GM12878 (cell line): ENCODE measurements at regions not wholly inside any gene's neighbourhood (a gene's known extent, or its start where the extent isn't known, plus 50 kb on each side); places are given as distances from the start of the nearest gene placed in this dataset.

Source experiments
- ATAC-seq: fragments of 200-7000 bp; cut with Tn5 transposase; 3 replicates; pipeline ENCODE4 v1.9.1; 2020; ENCODE audit warnings: mild to moderate bottlenecking, moderate library complexity
- BruUV-seq: library from RNA; stranded (reverse); fragments of 400-500 nt; replicated peaks from 2 replicates; lab custom pipeline; 2021; lab: Mats Ljungman, UMichigan
- CTCF ChIA-PET: fragments of 300-600 bp; sonication (Branson Sonifier 250); formaldehyde crosslinking; extraction: SDS; loops from one replicate; lab custom pipeline; 2021; ENCODE audit warnings: inconsistent platforms; lab: Yijun Ruan, JAX
- POLR2A ChIA-PET: fragments of 350-600 bp; formaldehyde crosslinking; extraction: SDS; loops from one replicate; lab custom pipeline; 2021; ENCODE audit warnings: inconsistent platforms; lab: Charles Lee
- RAD21 ChIA-PET: fragments of 300-600 bp; sonication (Branson Sonifier 250); formaldehyde crosslinking; loops from one replicate; lab custom pipeline; 2023; ENCODE audit warnings: antibody characterized with exemption; ENCODE audit not compliant: unreplicated experiment; lab: Charles Lee
- SMC1A ChIA-PET: fragments of 300-600 bp; sonication (Branson Sonifier 250); formaldehyde crosslinking; loops from one replicate; lab custom pipeline; 2023; ENCODE audit not compliant: unreplicated experiment, uncharacterized antibody; lab: Charles Lee
- DNase-seq: peaks from one replicate; pipeline ENCODE4 v3.0.0-alpha.2; 2011; ENCODE audit warnings: low read depth, low spot score
- FAIRE-seq: peaks from 3 replicates; lab custom pipeline; 2011; peaks lifted over from hg19 to GRCh38; lab: Jason Lieb, UNC
- H2AFZ ChIP-seq: 2 replicates; pipeline ENCODE4 v1.6.0; 2011; ENCODE audit warnings: low read depth, low read length, control low read depth; ENCODE audit not compliant: control insufficient read depth
- H3K27ac ChIP-seq: 2 replicates; pipeline ENCODE4 v1.5.1; 2011; ENCODE audit warnings: control low read depth; ENCODE audit not compliant: control insufficient read depth, insufficient read depth
- H3K27me3 ChIP-seq, 2 experiments: replicated peaks in 1 of 2; 2 replicates each; pipeline versions ENCODE4 v1.6.0 to v1.6.1; 2011; ENCODE audit warnings: low read length in 1 of 2; ENCODE audit not compliant: control insufficient read depth in 2 of 2, insufficient read depth in 2 of 2
- H3K36me3 ChIP-seq, 2 experiments: 2 replicates each; pipeline ENCODE4 v1.5.1; 2011; ENCODE audit warnings: low read length in 1 of 2; ENCODE audit not compliant: control insufficient read depth in 2 of 2, insufficient read depth in 2 of 2
- H3K4me1 ChIP-seq: 2 replicates; pipeline ENCODE4 v1.6.1; 2011; ENCODE audit warnings: mild to moderate bottlenecking, low read length, moderate library complexity, mixed read lengths; ENCODE audit not compliant: control insufficient read depth, insufficient read depth
- H3K4me2 ChIP-seq: 2 replicates; pipeline ENCODE4 v1.6.0; 2011; ENCODE audit warnings: control low read depth; ENCODE audit not compliant: control insufficient read depth, insufficient read depth
- H3K4me3 ChIP-seq: fragments of 200-600 bp; sonication (generic); 2 replicates; pipeline ENCODE4 v1.5.1; 2016
- H3K79me2 ChIP-seq: 2 replicates; pipeline ENCODE4 v1.6.0; 2011; ENCODE audit warnings: low read length; ENCODE audit not compliant: control insufficient read depth, insufficient read depth
- H3K9ac ChIP-seq: 2 replicates; pipeline ENCODE4 v1.8.0; 2011; ENCODE audit warnings: low read length, control low read depth, mixed read lengths; ENCODE audit not compliant: control insufficient read depth, insufficient read depth
- H3K9me3 ChIP-seq: replicated peaks from 3 replicates; pipeline ENCODE4 v1.5.1; 2011; ENCODE audit warnings: mild to moderate bottlenecking, low read length; ENCODE audit not compliant: control insufficient read depth, insufficient read depth
- H4K20me1 ChIP-seq: 2 replicates; pipeline ENCODE4 v1.6.0; 2011; ENCODE audit not compliant: control insufficient read depth, insufficient read depth
- BCL11A ChIP-seq: IDR thresholded peaks from 2 replicates; pipeline ENCODE4 v1.6.1; 2011; ENCODE audit warnings: low read depth, low read length
- CBX3 ChIP-seq: fragments of 200-600 bp; sonication (generic); IDR thresholded peaks from 2 replicates; pipeline ENCODE4 v1.6.1; 2016; ENCODE audit warnings: low read depth, borderline replicate concordance
- CBX5 ChIP-seq: sonication (generic); IDR thresholded peaks from 2 replicates; pipeline ENCODE4 v1.6.1; 2016; ENCODE audit warnings: low read depth, moderate library complexity, mild to moderate bottlenecking, inconsistent platforms
- DPF2 ChIP-seq: fragments of 450-650 bp; IDR thresholded peaks from 2 replicates; pipeline ENCODE4 v1.6.1; 2017; ENCODE audit warnings: mild to moderate bottlenecking
- FOS ChIP-seq: IDR thresholded peaks from 3 replicates; pipeline ENCODE4 v1.6.1; 2011; ENCODE audit warnings: borderline replicate concordance; ENCODE audit not compliant: insufficient read length; ENCODE audit errors: extremely low read depth
- HCFC1 ChIP-seq: fragments of 150-350 bp; IDR thresholded peaks from 2 replicates; pipeline ENCODE4 v1.6.1; 2014; ENCODE audit warnings: low read length
- KLF5 ChIP-seq: fragments of 450-650 bp; IDR thresholded peaks from 2 replicates; pipeline ENCODE4 v1.6.1; 2014; ENCODE audit warnings: mild to moderate bottlenecking; ENCODE audit not compliant: partially characterized antibody
- MTA2 ChIP-seq: fragments of 450-650 bp; IDR thresholded peaks from 2 replicates; pipeline ENCODE4 v1.6.1; 2016; ENCODE audit warnings: low read depth, mild to moderate bottlenecking, moderate library complexity
- MYC ChIP-seq: IDR thresholded peaks from 2 replicates; pipeline ENCODE4 v1.6.1; 2011; ENCODE audit warnings: mild to moderate bottlenecking, low read length, moderate library complexity, inconsistent platforms; ENCODE audit not compliant: insufficient read depth, insufficient replicate concordance, insufficient read length, severe bottlenecking
- NFYB ChIP-seq: IDR thresholded peaks from 2 replicates; pipeline ENCODE4 v1.6.1; 2011; ENCODE audit warnings: low read depth, mild to moderate bottlenecking, low read length, improper control_type of control experiment, moderate library complexity; ENCODE audit not compliant: insufficient read depth
- RAD21 ChIP-seq: IDR thresholded peaks from 2 replicates; pipeline ENCODE4 v1.6.1; 2011; ENCODE audit warnings: mild to moderate bottlenecking, low read depth, low read length, moderate library complexity; ENCODE audit not compliant: insufficient read depth
- SMAD1 ChIP-seq: fragments of 450-650 bp; IDR thresholded peaks from 2 replicates; pipeline ENCODE4 v1.6.1; 2018; ENCODE audit warnings: mild to moderate bottlenecking, low read depth; ENCODE audit not compliant: partially characterized antibody
- SREBF1 ChIP-seq: IDR thresholded peaks from 2 replicates; pipeline ENCODE4 v1.6.1; 2012; ENCODE audit warnings: mild to moderate bottlenecking, low read length
- WRNIP1 ChIP-seq: IDR thresholded peaks from 2 replicates; pipeline ENCODE4 v1.6.1; 2011; ENCODE audit warnings: low read depth, low read length, improper control_type of control experiment, borderline replicate concordance
- WGBS: methylation state at CpG from one replicate; pipeline ENCODE4 v1.1.6; 2016; ENCODE audit warnings: low lambda C conversion rate; ENCODE audit not compliant: insufficient replicate concordance, insufficient coverage; ENCODE audit errors: missing lambda C conversion rate; 5-methylcytosine and 5-hydroxymethylcytosine counted together
- in situ Hi-C: fragments of 300-500 bp; cut with MboI; formaldehyde crosslinking; loops from 9 replicates; pipeline ENCODE4 v1.14.3; 2018; ENCODE audit warnings: mixed read lengths
- intact Hi-C: fragments of 100-400 bp; cut with micrococcal nuclease; formaldehyde crosslinking; loops from one replicate; pipeline ENCODE4 v1.14.2; 2022; ENCODE audit not compliant: unreplicated experiment
- TF ChIP-seq, protein P1 (sequence below): fragments of 450-650 bp; IDR thresholded peaks from 2 replicates; pipeline ENCODE4 v1.6.1; 2017; ENCODE audit warnings: mild to moderate bottlenecking
- TF ChIP-seq, protein P2 (sequence below): IDR thresholded peaks from 2 replicates; pipeline ENCODE4 v1.6.1; 2012; ENCODE audit warnings: low read depth, low read length, improper control_type of control experiment
- TF ChIP-seq, protein P3 (sequence below): fragments of 450-650 bp; IDR thresholded peaks from 2 replicates; pipeline ENCODE4 v1.6.1; 2018; ENCODE audit warnings: mild to moderate bottlenecking, low read depth, moderate library complexity; ENCODE audit not compliant: partially characterized antibody

DNA sequence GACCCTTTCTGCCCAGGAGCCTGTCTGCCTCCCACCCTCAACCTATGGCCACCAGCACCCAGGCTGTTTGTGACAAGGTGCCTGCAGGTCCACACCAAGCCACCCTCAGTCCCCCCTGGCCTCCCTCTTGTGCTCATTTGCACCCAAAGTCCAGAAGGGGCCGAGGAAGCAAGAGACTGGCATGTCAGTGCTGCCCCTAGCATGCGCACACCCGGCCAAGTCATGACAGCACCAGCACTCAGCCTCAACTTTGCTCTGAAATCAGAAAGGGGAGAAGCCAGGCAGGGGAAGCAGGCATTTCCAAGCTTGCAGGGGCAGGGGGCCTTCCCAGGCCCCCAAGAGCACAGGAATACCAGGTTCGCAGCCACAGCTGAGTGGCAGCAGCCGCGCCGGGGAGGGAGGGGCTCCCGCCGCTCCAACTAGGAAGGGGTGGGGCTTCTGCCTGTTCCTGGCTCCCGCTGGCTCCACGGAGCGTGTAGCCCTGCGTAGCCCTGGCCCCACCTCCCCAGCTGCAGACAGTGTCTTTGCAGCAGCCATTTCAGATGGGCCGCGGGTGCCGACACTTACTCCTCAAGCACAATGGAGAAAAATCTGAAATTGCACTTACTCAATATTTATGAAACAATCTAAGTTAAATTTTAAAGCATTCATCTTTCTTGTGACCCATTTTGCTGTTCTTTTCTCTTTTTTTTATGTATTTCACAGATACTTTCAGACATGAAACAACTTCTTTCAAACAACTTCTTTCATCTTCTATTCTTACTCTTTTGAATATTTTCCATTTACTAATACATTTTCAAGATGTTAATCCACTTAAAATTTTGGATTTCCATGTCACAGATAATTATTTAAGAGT, 54.9 kb upstream of the ABCB5 start:
- H3K4me1 ChIP-seq = no peaks in the 10 kb centered on the region
- SMC1A ChIA-PET = no interaction called here
- BruUV-seq = no TSS peak
- H3K9me3 ChIP-seq = no peaks in the 10 kb centered on the region
- intact Hi-C loops = no loop called here
- no peak for FAIRE-seq
- POLR2A ChIA-PET = no interaction called here
- RAD21 ChIA-PET = no interaction called here
- H2AFZ ChIP-seq = no peak overlapping the region
- DNase-seq = no peak
- H3K4me2 ChIP-seq = no peak overlapping the region
- H3K36me3 ChIP-seq = no peaks in the 10 kb centered on the region
- no peak for TF ChIP-seq DPF2
- TF ChIP-seq, protein P1, sequence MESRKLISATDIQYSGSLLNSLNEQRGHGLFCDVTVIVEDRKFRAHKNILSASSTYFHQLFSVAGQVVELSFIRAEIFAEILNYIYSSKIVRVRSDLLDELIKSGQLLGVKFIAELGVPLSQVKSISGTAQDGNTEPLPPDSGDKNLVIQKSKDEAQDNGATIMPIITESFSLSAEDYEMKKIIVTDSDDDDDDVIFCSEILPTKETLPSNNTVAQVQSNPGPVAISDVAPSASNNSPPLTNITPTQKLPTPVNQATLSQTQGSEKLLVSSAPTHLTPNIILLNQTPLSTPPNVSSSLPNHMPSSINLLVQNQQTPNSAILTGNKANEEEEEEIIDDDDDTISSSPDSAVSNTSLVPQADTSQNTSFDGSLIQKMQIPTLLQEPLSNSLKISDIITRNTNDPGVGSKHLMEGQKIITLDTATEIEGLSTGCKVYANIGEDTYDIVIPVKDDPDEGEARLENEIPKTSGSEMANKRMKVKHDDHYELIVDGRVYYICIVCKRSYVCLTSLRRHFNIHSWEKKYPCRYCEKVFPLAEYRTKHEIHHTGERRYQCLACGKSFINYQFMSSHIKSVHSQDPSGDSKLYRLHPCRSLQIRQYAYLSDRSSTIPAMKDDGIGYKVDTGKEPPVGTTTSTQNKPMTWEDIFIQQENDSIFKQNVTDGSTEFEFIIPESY = no peak
- TF ChIP-seq CBX5 = no peak
- no peak for TF ChIP-seq NFYB
- TF ChIP-seq CBX3 = no peak
- TF ChIP-seq MTA2 = no peak
- TF ChIP-seq SMAD1 = no peak
- no peak for TF ChIP-seq MYC
- no peak for TF ChIP-seq SREBF1
- TF ChIP-seq HCFC1 = no peak
- TF ChIP-seq RAD21 = no peak
- no peak for TF ChIP-seq FOS
- TF ChIP-seq, protein P2, sequence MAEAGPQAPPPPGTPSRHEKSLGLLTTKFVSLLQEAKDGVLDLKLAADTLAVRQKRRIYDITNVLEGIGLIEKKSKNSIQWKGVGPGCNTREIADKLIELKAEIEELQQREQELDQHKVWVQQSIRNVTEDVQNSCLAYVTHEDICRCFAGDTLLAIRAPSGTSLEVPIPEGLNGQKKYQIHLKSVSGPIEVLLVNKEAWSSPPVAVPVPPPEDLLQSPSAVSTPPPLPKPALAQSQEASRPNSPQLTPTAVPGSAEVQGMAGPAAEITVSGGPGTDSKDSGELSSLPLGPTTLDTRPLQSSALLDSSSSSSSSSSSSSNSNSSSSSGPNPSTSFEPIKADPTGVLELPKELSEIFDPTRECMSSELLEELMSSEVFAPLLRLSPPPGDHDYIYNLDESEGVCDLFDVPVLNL = no peak
- no peak for TF ChIP-seq WRNIP1
- no peak for TF ChIP-seq BCL11A
- TF ChIP-seq, protein P3, sequence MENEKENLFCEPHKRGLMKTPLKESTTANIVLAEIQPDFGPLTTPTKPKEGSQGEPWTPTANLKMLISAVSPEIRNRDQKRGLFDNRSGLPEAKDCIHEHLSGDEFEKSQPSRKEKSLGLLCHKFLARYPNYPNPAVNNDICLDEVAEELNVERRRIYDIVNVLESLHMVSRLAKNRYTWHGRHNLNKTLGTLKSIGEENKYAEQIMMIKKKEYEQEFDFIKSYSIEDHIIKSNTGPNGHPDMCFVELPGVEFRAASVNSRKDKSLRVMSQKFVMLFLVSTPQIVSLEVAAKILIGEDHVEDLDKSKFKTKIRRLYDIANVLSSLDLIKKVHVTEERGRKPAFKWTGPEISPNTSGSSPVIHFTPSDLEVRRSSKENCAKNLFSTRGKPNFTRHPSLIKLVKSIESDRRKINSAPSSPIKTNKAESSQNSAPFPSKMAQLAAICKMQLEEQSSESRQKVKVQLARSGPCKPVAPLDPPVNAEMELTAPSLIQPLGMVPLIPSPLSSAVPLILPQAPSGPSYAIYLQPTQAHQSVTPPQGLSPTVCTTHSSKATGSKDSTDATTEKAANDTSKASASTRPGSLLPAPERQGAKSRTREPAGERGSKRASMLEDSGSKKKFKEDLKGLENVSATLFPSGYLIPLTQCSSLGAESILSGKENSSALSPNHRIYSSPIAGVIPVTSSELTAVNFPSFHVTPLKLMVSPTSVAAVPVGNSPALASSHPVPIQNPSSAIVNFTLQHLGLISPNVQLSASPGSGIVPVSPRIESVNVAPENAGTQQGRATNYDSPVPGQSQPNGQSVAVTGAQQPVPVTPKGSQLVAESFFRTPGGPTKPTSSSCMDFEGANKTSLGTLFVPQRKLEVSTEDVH = no peak
- no peak for TF ChIP-seq KLF5
- TF ChIP-seq, all 136 proteins: peak for 0
- WGBS = 55% methylated on average over 15 of the region's 16 CpGs
- CTCF ChIA-PET = no interaction called here
- in situ Hi-C loops = no loop called here
- no peaks in the 10 kb centered on the region for H4K20me1 ChIP-seq
- no peaks in the 10 kb centered on the region for H3K79me2 ChIP-seq
- no peak overlapping the region for H3K4me3 ChIP-seq
- H3K27me3 ChIP-seq = no peaks in the 10 kb centered on the region; a peak in 2 of 4 replicates
- H3K27ac ChIP-seq = no peak overlapping the region
- no peak overlapping the region for H3K9ac ChIP-seq
- no peak for ATAC-seq
